ENCODE measurements at regions not wholly inside any gene's neighbourhood (a gene's known extent, or its start where the extent isn't known, plus 50 kb on each side); places are given as distances from the start of the nearest gene placed in this dataset.

GRCh38 chr15:69608661-69609060 lies 156.0 kb downstream of the RPLP1 start:
- H4K20me1 ChIP-seq (ENCODE audit: insufficient read depth, low read length): no peaks in the 10 kb centered on the region
- H2BK5ac ChIP-seq (ENCODE audit: low read depth, low read length, poor library complexity, severe bottlenecking): no peak overlapping the region
- ChIA-PET POLR2A (ENCODE audit: unreplicated experiment) (no interaction called here), CTCF (no interaction called here)
- H3K4me1 ChIP-seq (ENCODE audit: control insufficient read depth, insufficient read depth, low read length): no peaks in the 10 kb centered on the region
- H2AK5ac ChIP-seq (ENCODE audit: low read depth, low read length): no peak overlapping the region
- H3K36me3 ChIP-seq (ENCODE audit: control insufficient read depth, insufficient read depth, low read length): no peaks in the 10 kb centered on the region
- H3K79me1 ChIP-seq (ENCODE audit: low read depth in 1 of 2, low read length in 2 of 2): no peaks in the 10 kb centered on the region
- no peak overlapping the region for H3K4me3 ChIP-seq (ENCODE audit: insufficient read depth, low read depth, low read length)
- no peak overlapping the region for H2BK20ac ChIP-seq (ENCODE audit: low read depth, low read length)
- no TSS peak for BruUV-seq (replicated peaks)
- H3K9me3 ChIP-seq (ENCODE audit: control insufficient read depth, insufficient read depth, low read length): no peaks in the 10 kb centered on the region
- no peak overlapping the region for H3K9ac ChIP-seq (ENCODE audit: low read depth, low read length)
- no peak overlapping the region for H3K18ac ChIP-seq (ENCODE audit: low read depth, low read length)
- H4K8ac ChIP-seq (ENCODE audit: low read depth in 2 of 2, low read length in 2 of 2): no peak overlapping the region
- no peak overlapping the region for H2AK9ac ChIP-seq (replicated peaks; ENCODE audit: low read depth, low read length, poor library complexity)
- H3K27ac ChIP-seq (ENCODE audit: insufficient read depth, low read length): no peak overlapping the region
- H4K5ac ChIP-seq (ENCODE audit: low read depth, low read length): no peak overlapping the region
- no peaks in the 10 kb centered on the region for H3K9me1 ChIP-seq (ENCODE audit: insufficient read depth, low read length)
- no peak overlapping the region for H2AFZ ChIP-seq (replicated peaks; ENCODE audit: low read length, poor library complexity)
- no peak overlapping the region for H3K23ac ChIP-seq (ENCODE audit: low read depth, low read length)
- no peak overlapping the region for H2BK120ac ChIP-seq (ENCODE audit: low read depth, low read length)
- peaks cover 22% of the 10 kb centered on the region for H3K27me3 ChIP-seq (ENCODE audit: control insufficient read depth, insufficient read depth, low read length)
- TF ChIP-seq MXI1 (IDR thresholded peaks at IDR 0.05; ENCODE audit: borderline replicate concordance, low read depth, low read length): no peak
- intact Hi-C loops (cut with micrococcal nuclease): no loop called here
- no peak for DNase-seq
- no peak for ATAC-seq (ENCODE audit: low read depth)
- no peak overlapping the region for H3K4ac ChIP-seq (ENCODE audit: low read depth, low read length)
- dilution Hi-C loops (cut with HindIII; ENCODE audit: low sequenced_read_pairs, unreplicated experiment): no loop called here
- H3K4me2 ChIP-seq (ENCODE audit: low read depth, low read length): no peak overlapping the region
- H3K14ac ChIP-seq (replicated peaks; ENCODE audit: low read depth, low read length): no peak overlapping the region
- WGBS, 2 experiments (ENCODE audit: extremely low coverage in 2 of 2, insufficient read length in 1 of 2): no CpG with 5 or more reads among the region's 4 CpGs
- H3K56ac ChIP-seq (ENCODE audit: extremely low read depth, insufficient read depth, low read length): no peak overlapping the region
- in situ Hi-C loops (cut with MboI; ENCODE audit: low sequenced_read_pairs): no loop called here
- H4K91ac ChIP-seq (ENCODE audit: insufficient read depth, low read depth, low read length): no peak overlapping the region
- H2BK15ac ChIP-seq (ENCODE audit: low read depth, low read length): no peak overlapping the region
